ENCODE measurements at regions not wholly inside any gene's neighbourhood (a gene's known extent, or its start where the extent isn't known, plus 50 kb on each side); places are given as distances from the start of the nearest gene placed in this dataset.
"Not testable (repeated sequence)": the region's sequence is repeated elsewhere in the genome, so short reads cannot be mapped to it uniquely, and the experiment has no call there.

- not testable (repeated sequence) for TF ChIP-seq YY1 (IDR thresholded peaks at IDR 0.05; ENCODE audit: insufficient read depth, insufficient read length); SUZ12 (IDR thresholded peaks at IDR 0.05; ENCODE audit: extremely low read depth, insufficient read depth, insufficient read length); ZNF274 (IDR thresholded peaks at IDR 0.05; ENCODE audit: low read depth, low read length)
Observed at GRCh38 chr9:41280299-41281238, 91.5 kb upstream of the ZNG1F start.

Measured in NT2/D1 (cell line).